ENCODE measurements at regions not wholly inside any gene's neighbourhood (a gene's known extent, or its start where the extent isn't known, plus 50 kb on each side); places are given as distances from the start of the nearest gene placed in this dataset.
"Not testable (repeated sequence)": the region's sequence is repeated elsewhere in the genome, so short reads cannot be mapped to it uniquely, and the experiment has no call there.

DNA sequence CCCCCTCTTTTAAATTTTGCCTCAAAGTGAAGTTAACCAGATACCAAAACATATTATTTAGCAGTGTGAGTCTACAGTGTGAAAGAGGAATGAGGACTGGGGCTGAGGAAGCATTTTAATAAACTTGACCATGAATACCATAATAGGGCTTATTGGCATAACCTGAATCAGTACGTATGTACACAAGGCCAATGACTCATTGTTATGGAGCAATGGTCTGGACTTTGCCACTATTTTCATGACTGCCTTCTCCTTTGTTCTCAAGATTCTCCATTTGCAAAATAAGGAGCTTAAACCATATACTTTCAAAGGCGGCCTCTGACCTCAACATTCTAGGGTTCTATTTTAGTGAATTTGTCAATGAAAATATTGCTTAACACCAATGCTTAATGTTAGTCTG is 102.8 kb upstream of the OR13H1 start:
- no peaks in the 10 kb centered on the region for H3K27me3 ChIP-seq (ENCODE audit: insufficient read depth, low read depth, low read length)
- no peaks in the 10 kb centered on the region for H3K79me2 ChIP-seq (replicated peaks; ENCODE audit: insufficient read depth, low read length)
- H2AFZ ChIP-seq (ENCODE audit: low read depth, low read length) = no peak overlapping the region
- H3K36me3 ChIP-seq (ENCODE audit: insufficient read depth, low read length) = no peaks in the 10 kb centered on the region
- H3K9ac ChIP-seq (ENCODE audit: low read length) = no peak overlapping the region
- H3K9me2 ChIP-seq (ENCODE audit: insufficient read depth, low read length) = no peaks in the 10 kb centered on the region
- no peak overlapping the region for H3K4me2 ChIP-seq (ENCODE audit: low read length)
- no peaks in the 10 kb centered on the region for H3F3A ChIP-seq (ENCODE audit: insufficient read depth, low read length, poor library complexity, severe bottlenecking)
- TF ChIP-seq EP300 (conservative IDR thresholded peaks at IDR 0.05; ENCODE audit: poor library complexity, severe bottlenecking) (no peak), SMC3 (conservative IDR thresholded peaks at IDR 0.05; ENCODE audit: poor library complexity) (no peak), MXI1 (conservative IDR thresholded peaks at IDR 0.05; ENCODE audit: poor library complexity, severe bottlenecking) (no peak), RAD21 (conservative IDR thresholded peaks at IDR 0.05) (no peak), TAF1 (IDR thresholded peaks at IDR 0.05; ENCODE audit: low read depth) (no peak), REST (IDR thresholded peaks at IDR 0.05; ENCODE audit: borderline replicate concordance) (no peak), EZH2 (IDR thresholded peaks at IDR 0.05; ENCODE audit: borderline replicate concordance, insufficient read depth, low read length, poor library complexity, severe bottlenecking) (no peak), CTCF (IDR thresholded peaks at IDR 0.05; ENCODE audit: poor library complexity, severe bottlenecking) (no peak)
- no peak overlapping the region for H3K27ac ChIP-seq (ENCODE audit: low read length)
- H4K20me1 ChIP-seq (ENCODE audit: insufficient read depth) = no peaks in the 10 kb centered on the region
- no peaks in the 10 kb centered on the region for H3K9me3 ChIP-seq (ENCODE audit: low read length)
- no peak overlapping the region for H3K4me3 ChIP-seq (ENCODE audit: low read length)

GRCh38 chrX:131445955-131446354 is 97.9 kb upstream of the OR13H1 start:
- Histone ChIP-seq H2AFZ (ENCODE audit: low read depth, low read length) (no peak overlapping the region), H3K36me3 (ENCODE audit: insufficient read depth, low read length) (no peaks in the 10 kb centered on the region)
- TF ChIP-seq EZH2 (IDR thresholded peaks at IDR 0.05; ENCODE audit: borderline replicate concordance, insufficient read depth, low read length, poor library complexity, severe bottlenecking) = no peak
- TF ChIP-seq EP300 (conservative IDR thresholded peaks at IDR 0.05; ENCODE audit: poor library complexity, severe bottlenecking) = peak; percentile 95
- TF ChIP-seq REST (IDR thresholded peaks at IDR 0.05; ENCODE audit: borderline replicate concordance) = peak; percentile 18
- TF ChIP-seq POLR2AphosphoS5 (IDR thresholded peaks at IDR 0.05) = peak; percentile 46

GRCh38 chrX:131461855-131462254 is 82.0 kb upstream of the OR13H1 start:
- H3K27me3 ChIP-seq (ENCODE audit: insufficient read depth, low read depth, low read length); H2AFZ ChIP-seq (ENCODE audit: low read depth, low read length): not testable (repeated sequence)

More at GRCh38 chrX:131445955-131446354, 97.9 kb upstream of the OR13H1 start:
- no peaks in the 10 kb centered on the region for H3K9me3 ChIP-seq (ENCODE audit: low read length)
- H3K4me2 ChIP-seq (ENCODE audit: low read length) = no peak overlapping the region
- H3K9me2 ChIP-seq (ENCODE audit: insufficient read depth, low read length) = no peaks in the 10 kb centered on the region
- no peaks in the 10 kb centered on the region for H3K79me2 ChIP-seq (replicated peaks; ENCODE audit: insufficient read depth, low read length)
- H3K27ac ChIP-seq (ENCODE audit: low read length) = peak overlapping the region; percentile 70
- no peaks in the 10 kb centered on the region for H3K27me3 ChIP-seq (ENCODE audit: insufficient read depth, low read depth, low read length)
- no peak overlapping the region for H3K4me3 ChIP-seq (ENCODE audit: low read length)
- H3K9ac ChIP-seq (ENCODE audit: low read length) = no peak overlapping the region
- H3F3A ChIP-seq (ENCODE audit: insufficient read depth, low read length, poor library complexity, severe bottlenecking) = no peaks in the 10 kb centered on the region
- H4K20me1 ChIP-seq (ENCODE audit: insufficient read depth) = no peaks in the 10 kb centered on the region

GRCh38 chrX:131473809-131474208 is 70.1 kb upstream of the OR13H1 start:
- H3K9me3 ChIP-seq (ENCODE audit: low read length); H4K20me1 ChIP-seq (ENCODE audit: insufficient read depth); H3K4me3 ChIP-seq (ENCODE audit: low read length); H3K79me2 ChIP-seq (replicated peaks; ENCODE audit: insufficient read depth, low read length); H2AFZ ChIP-seq (ENCODE audit: low read depth, low read length); H3K9ac ChIP-seq (ENCODE audit: low read length); H3K27me3 ChIP-seq (ENCODE audit: insufficient read depth, low read depth, low read length); H3F3A ChIP-seq (ENCODE audit: insufficient read depth, low read length, poor library complexity, severe bottlenecking); H3K27ac ChIP-seq (ENCODE audit: low read length); H3K4me2 ChIP-seq (ENCODE audit: low read length); H3K9me2 ChIP-seq (ENCODE audit: insufficient read depth, low read length); H3K36me3 ChIP-seq (ENCODE audit: insufficient read depth, low read length): not testable (repeated sequence)

More at GRCh38 chrX:131461855-131462254, 82.0 kb upstream of the OR13H1 start:
- not testable (repeated sequence) for H3K4me3 ChIP-seq (ENCODE audit: low read length); H3K4me2 ChIP-seq (ENCODE audit: low read length); H3K9me2 ChIP-seq (ENCODE audit: insufficient read depth, low read length); H3K27ac ChIP-seq (ENCODE audit: low read length); H4K20me1 ChIP-seq (ENCODE audit: insufficient read depth); H3F3A ChIP-seq (ENCODE audit: insufficient read depth, low read length, poor library complexity, severe bottlenecking); H3K9me3 ChIP-seq (ENCODE audit: low read length); H3K36me3 ChIP-seq (ENCODE audit: insufficient read depth, low read length); H3K9ac ChIP-seq (ENCODE audit: low read length); H3K79me2 ChIP-seq (replicated peaks; ENCODE audit: insufficient read depth, low read length)

Measured in neural cell (in vitro differentiated cells).